ENCODE measurements at regions not wholly inside any gene's neighbourhood (a gene's known extent, or its start where the extent isn't known, plus 50 kb on each side); places are given as distances from the start of the nearest gene placed in this dataset.

GRCh38 chr11:27770576-27770975 lies 70.3 kb upstream of the BDNF start:
- no peak overlapping the region for H3K4me2 ChIP-seq (ENCODE audit: unreplicated experiment)
- peaks cover 23% of the 10 kb centered on the region for H3K27me3 ChIP-seq (replicated peaks; ENCODE audit: insufficient read depth)
- no peaks in the 10 kb centered on the region for H3K79me2 ChIP-seq (ENCODE audit: insufficient read depth)
- H2AFZ ChIP-seq, result no peak overlapping the region
- no peaks in the 10 kb centered on the region for H3F3A ChIP-seq (ENCODE audit: insufficient read depth)
- no peaks in the 10 kb centered on the region for H3K9me3 ChIP-seq (ENCODE audit: low read depth)
- in situ Hi-C loops (cut with MboI), result no loop called here
- H3K9me2 ChIP-seq (ENCODE audit: insufficient read depth), result no peaks in the 10 kb centered on the region
- 55 to 71% methylated on average over 4 of the region's 4 CpGs for WGBS, 2 experiments (ENCODE audit: low coverage in 1 of 2, low lambda C conversion rate in 2 of 2, missing lambda C conversion rate in 2 of 2)
- H3K36me3 ChIP-seq (ENCODE audit: low read depth), result no peaks in the 10 kb centered on the region
- H3K9ac ChIP-seq, result no peak overlapping the region
- TF ChIP-seq EZH2 (IDR thresholded peaks at IDR 0.05; ENCODE audit: insufficient read depth, poor library complexity, severe bottlenecking), result no peak
- no peak for TF ChIP-seq EZH2phosphoT487 (IDR thresholded peaks at IDR 0.05; ENCODE audit: insufficient read depth, low read depth)
- H3K4me3 ChIP-seq, result no peak overlapping the region
- H3K4me1 ChIP-seq (ENCODE audit: insufficient read depth), result no peaks in the 10 kb centered on the region
- no peak overlapping the region for H3K27ac ChIP-seq
- no peaks in the 10 kb centered on the region for H4K20me1 ChIP-seq (ENCODE audit: insufficient read depth)
- no peak for DNase-seq

GRCh38 chr11:27763736-27764135 lies 63.5 kb upstream of the BDNF start:
- peaks cover 38% of the 10 kb centered on the region for H3K27me3 ChIP-seq (replicated peaks; ENCODE audit: insufficient read depth)
- no peak for DNase-seq
- H2AFZ ChIP-seq, result no peak overlapping the region
- no peaks in the 10 kb centered on the region for H3F3A ChIP-seq (ENCODE audit: insufficient read depth)
- 0 out of 2 replicates have a peak, but pooled peaks cover under 1% of the 10 kb centered on the region for H3K4me1 ChIP-seq (ENCODE audit: insufficient read depth)
- H3K9me3 ChIP-seq (ENCODE audit: low read depth), result no peaks in the 10 kb centered on the region
- no peaks in the 10 kb centered on the region for H4K20me1 ChIP-seq (ENCODE audit: insufficient read depth)
- in situ Hi-C loops (cut with MboI), result no loop called here
- H3K27ac ChIP-seq, result no peak overlapping the region
- no peaks in the 10 kb centered on the region for H3K79me2 ChIP-seq (ENCODE audit: insufficient read depth)
- no peak overlapping the region for H3K9ac ChIP-seq
- H3K4me2 ChIP-seq (ENCODE audit: unreplicated experiment), result no peak overlapping the region
- no peak overlapping the region for H3K4me3 ChIP-seq
- H3K9me2 ChIP-seq (ENCODE audit: insufficient read depth), result no peaks in the 10 kb centered on the region
- no peaks in the 10 kb centered on the region for H3K36me3 ChIP-seq (ENCODE audit: low read depth)
- TF ChIP-seq EZH2 (IDR thresholded peaks at IDR 0.05; ENCODE audit: insufficient read depth, poor library complexity, severe bottlenecking) (no peak), EZH2phosphoT487 (IDR thresholded peaks at IDR 0.05; ENCODE audit: insufficient read depth, low read depth) (no peak)

- TF ChIP-seq EZH2 (IDR thresholded peaks at IDR 0.05; ENCODE audit: insufficient read depth, poor library complexity, severe bottlenecking) (no peak), EZH2phosphoT487 (IDR thresholded peaks at IDR 0.05; ENCODE audit: insufficient read depth, low read depth) (no peak)
- H3K36me3 ChIP-seq (ENCODE audit: low read depth), result no peaks in the 10 kb centered on the region
- H4K20me1 ChIP-seq (ENCODE audit: insufficient read depth), result no peaks in the 10 kb centered on the region
- peaks cover 31% of the 10 kb centered on the region for H3K27me3 ChIP-seq (replicated peaks; ENCODE audit: insufficient read depth)
- in situ Hi-C loops (cut with MboI), result no loop called here
- H3K79me2 ChIP-seq (ENCODE audit: insufficient read depth), result no peaks in the 10 kb centered on the region
- no peaks in the 10 kb centered on the region for H3K9me2 ChIP-seq (ENCODE audit: insufficient read depth)
- H3K9ac ChIP-seq, result no peak overlapping the region
- no peak overlapping the region for H3K4me3 ChIP-seq
- H3K27ac ChIP-seq, result no peak overlapping the region
- H3K4me1 ChIP-seq (ENCODE audit: insufficient read depth), result peaks cover 10% of the 10 kb centered on the region
- H3F3A ChIP-seq (ENCODE audit: insufficient read depth), result no peaks in the 10 kb centered on the region
- H3K9me3 ChIP-seq (ENCODE audit: low read depth), result no peaks in the 10 kb centered on the region
- H2AFZ ChIP-seq, result no peak overlapping the region
- 56 to 60% methylated on average over 6 of the region's 6 CpGs for WGBS, 2 experiments (ENCODE audit: low coverage in 1 of 2, low lambda C conversion rate in 2 of 2, missing lambda C conversion rate in 2 of 2)
- no peak for DNase-seq
- no peak overlapping the region for H3K4me2 ChIP-seq (ENCODE audit: unreplicated experiment)
Observed at GRCh38 chr11:27761356-27761755, 61.1 kb upstream of the BDNF start.

GRCh38 chr11:27757953-27758352 lies 57.7 kb upstream of the BDNF start:
- Histone ChIP-seq H3K79me2 (ENCODE audit: insufficient read depth) (no peaks in the 10 kb centered on the region), H3K4me2 (ENCODE audit: unreplicated experiment) (no peak overlapping the region), H2AFZ (no peak overlapping the region), H3K9me3 (ENCODE audit: low read depth) (no peaks in the 10 kb centered on the region), H3K9me2 (ENCODE audit: insufficient read depth) (no peaks in the 10 kb centered on the region), H3K4me3 (no peak overlapping the region), H3K27me3 (replicated peaks; ENCODE audit: insufficient read depth) (peaks cover 14% of the 10 kb centered on the region), H3F3A (ENCODE audit: insufficient read depth) (no peaks in the 10 kb centered on the region), H3K27ac (no peak overlapping the region), H3K36me3 (ENCODE audit: low read depth) (no peaks in the 10 kb centered on the region), H3K9ac (no peak overlapping the region), H4K20me1 (ENCODE audit: insufficient read depth) (no peaks in the 10 kb centered on the region), H3K4me1 (ENCODE audit: insufficient read depth) (peaks cover 13% of the 10 kb centered on the region)
- WGBS, 2 experiments (ENCODE audit: low coverage in 1 of 2, low lambda C conversion rate in 2 of 2, missing lambda C conversion rate in 2 of 2), result 30 to 38% methylated on average over 2 of the region's 2 CpGs
- TF ChIP-seq EZH2 (IDR thresholded peaks at IDR 0.05; ENCODE audit: insufficient read depth, poor library complexity, severe bottlenecking), result no peak
- no peak for TF ChIP-seq EZH2phosphoT487 (IDR thresholded peaks at IDR 0.05; ENCODE audit: insufficient read depth, low read depth)
- peak; percentile 57 for DNase-seq
- in situ Hi-C loops (cut with MboI), result no loop called here

Data from GM23248 (cell line).